Transverse colon (tissue), 4 donors: ENCODE measurements at regions not wholly inside any gene's neighbourhood (a gene's known extent, or its start where the extent isn't known, plus 50 kb on each side); places are given as distances from the start of the nearest gene placed in this dataset.

ENCODE experiments used
- EP300 ChIP-seq: sonication (generic); formaldehyde crosslinking; IDR thresholded peaks from one replicate; pipeline ENCODE4 v1.6.1; 2017; ENCODE audit warnings: antibody characterized with exemption, low read depth
- POLR2A ChIP-seq: fragments of 450-650 bp; IDR thresholded peaks from one replicate; pipeline ENCODE4 v1.6.1; 2016; ENCODE audit warnings: antibody characterized with exemption, mild to moderate bottlenecking, moderate library complexity
- POLR2AphosphoS5 ChIP-seq, 3 donors: sonication (generic); formaldehyde crosslinking; IDR thresholded peaks; one replicate each; pipeline ENCODE4 v1.6.1; 2016; ENCODE audit warnings: antibody characterized with exemption in 3 of 3
- TF ChIP-seq, protein P1 (sequence below), 5 experiments: fragments of 200-600 bp in 3 of 5; fragments of 450-650 bp in 2 of 5; sonication (generic) in 3 of 5; IDR thresholded peaks; 1 replicate in 2 of 5; 2 replicates in 3 of 5; pipeline ENCODE4 v1.5.1; 2016 to 2017; ENCODE audit warnings: antibody characterized with exemption in 5 of 5, inconsistent platforms in 3 of 5, mild to moderate bottlenecking in 2 of 5, moderate library complexity in 1 of 5

DNA sequence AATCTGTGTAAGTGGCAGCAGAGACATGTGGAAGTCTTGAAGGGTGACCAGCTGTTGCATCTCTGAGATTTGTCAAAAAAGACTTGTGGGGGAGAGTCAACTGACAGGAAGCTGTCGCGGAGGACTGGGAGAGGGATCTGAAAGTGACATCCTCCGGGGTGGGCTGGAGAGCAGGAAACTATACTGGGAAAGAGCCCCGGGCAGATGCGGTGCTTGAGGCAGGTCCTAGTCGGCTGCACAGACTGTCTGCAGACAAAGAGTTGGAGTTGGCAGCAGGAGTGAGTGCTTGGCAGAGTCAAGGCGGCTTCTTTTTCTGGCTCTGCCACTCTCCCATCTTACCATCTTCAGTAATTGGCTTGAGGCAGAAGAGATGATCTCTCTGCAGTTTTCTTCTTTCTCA lies 294.0 kb upstream of the C1orf87 start:
- TF ChIP-seq, protein P1, sequence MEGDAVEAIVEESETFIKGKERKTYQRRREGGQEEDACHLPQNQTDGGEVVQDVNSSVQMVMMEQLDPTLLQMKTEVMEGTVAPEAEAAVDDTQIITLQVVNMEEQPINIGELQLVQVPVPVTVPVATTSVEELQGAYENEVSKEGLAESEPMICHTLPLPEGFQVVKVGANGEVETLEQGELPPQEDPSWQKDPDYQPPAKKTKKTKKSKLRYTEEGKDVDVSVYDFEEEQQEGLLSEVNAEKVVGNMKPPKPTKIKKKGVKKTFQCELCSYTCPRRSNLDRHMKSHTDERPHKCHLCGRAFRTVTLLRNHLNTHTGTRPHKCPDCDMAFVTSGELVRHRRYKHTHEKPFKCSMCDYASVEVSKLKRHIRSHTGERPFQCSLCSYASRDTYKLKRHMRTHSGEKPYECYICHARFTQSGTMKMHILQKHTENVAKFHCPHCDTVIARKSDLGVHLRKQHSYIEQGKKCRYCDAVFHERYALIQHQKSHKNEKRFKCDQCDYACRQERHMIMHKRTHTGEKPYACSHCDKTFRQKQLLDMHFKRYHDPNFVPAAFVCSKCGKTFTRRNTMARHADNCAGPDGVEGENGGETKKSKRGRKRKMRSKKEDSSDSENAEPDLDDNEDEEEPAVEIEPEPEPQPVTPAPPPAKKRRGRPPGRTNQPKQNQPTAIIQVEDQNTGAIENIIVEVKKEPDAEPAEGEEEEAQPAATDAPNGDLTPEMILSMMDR (IDR thresholded peaks at IDR 0.05) = no peak
- TF ChIP-seq POLR2AphosphoS5 (IDR thresholded peaks at IDR 0.05) (no peak), POLR2A (no peak), EP300 (no peak)
